Natural killer cell (primary cell): ENCODE measurements at regions not wholly inside any gene's neighbourhood (a gene's known extent, or its start where the extent isn't known, plus 50 kb on each side); places are given as distances from the start of the nearest gene placed in this dataset.

ENCODE experiments used
- ATAC-seq, 3 donors: fragments of 150-1000 bp in 2 of 3; fragments of 200-7000 bp in 1 of 3; cut with Tn5 transposase; 1 replicate in 1 of 3; 2 replicates in 2 of 3; pipeline ENCODE4 v1.10.0; 2021; ENCODE audit warnings: mild to moderate bottlenecking in 2 of 3, moderate library complexity in 2 of 3
- DNase-seq, 2 donors: peaks; one replicate each; pipeline versions ENCODE4 v3.0.0 to v3.0.0-alpha.2; 2013 to 2021; ENCODE audit warnings: mixed read lengths in 1 of 2
- H3K27ac ChIP-seq: one replicate; pipeline ENCODE4 v1.5.1; 2013; ENCODE audit warnings: mild to moderate bottlenecking, low read length
- H3K27me3 ChIP-seq: one replicate; pipeline ENCODE4 v1.6.1; 2013; ENCODE audit warnings: low read length; ENCODE audit not compliant: control insufficient read depth, insufficient read depth
- H3K36me3 ChIP-seq: one replicate; pipeline ENCODE4 v1.6.1; 2013; ENCODE audit warnings: low read length; ENCODE audit not compliant: control insufficient read depth, insufficient read depth
- H3K4me1 ChIP-seq: one replicate; pipeline ENCODE4 v1.6.1; 2013; ENCODE audit warnings: low read length; ENCODE audit not compliant: control insufficient read depth, insufficient read depth
- H3K4me3 ChIP-seq: one replicate; pipeline ENCODE4 v1.5.1; 2013; ENCODE audit warnings: low read length
- H3K9me3 ChIP-seq: one replicate; pipeline ENCODE4 v1.6.1; 2013; ENCODE audit warnings: low read length; ENCODE audit not compliant: control insufficient read depth, insufficient read depth
- H3K27ac Mint-ChIP-seq, 2 donors: one replicate each; pipeline ENCODE4 v1.8.0; 2022; ENCODE audit warnings: mild to moderate bottlenecking in 2 of 2, mixed read lengths in 2 of 2, moderate library complexity in 1 of 2
- H3K27me3 Mint-ChIP-seq, 2 donors: one replicate each; pipeline ENCODE4 v1.8.0; 2022; ENCODE audit warnings: low read depth in 2 of 2, mixed read lengths in 2 of 2
- H3K36me3 Mint-ChIP-seq: one replicate; pipeline ENCODE4 v1.8.0; 2022; ENCODE audit warnings: mixed read lengths
- H3K4me1 Mint-ChIP-seq, 2 donors: one replicate each; pipeline ENCODE4 v1.8.0; 2022; ENCODE audit warnings: mixed read lengths in 2 of 2
- H3K4me3 Mint-ChIP-seq: one replicate; pipeline ENCODE4 v1.8.0; 2022; ENCODE audit warnings: mild to moderate bottlenecking, moderate library complexity, mixed read lengths
- H3K9me3 Mint-ChIP-seq, 2 donors: one replicate each; pipeline ENCODE4 v1.8.0; 2022; ENCODE audit warnings: mixed read lengths in 2 of 2
- CTCF ChIP-seq: fragments of 200-600 bp; IDR thresholded peaks from one replicate; pipeline ENCODE4 v1.8.0; 2022; ENCODE audit warnings: antibody characterized with exemption
- WGBS: methylation state at CpG from one replicate; pipeline ENCODE4 v1.1.7; 2013; ENCODE audit warnings: missing lambda C conversion rate; ENCODE audit not compliant: insufficient coverage; 5-methylcytosine and 5-hydroxymethylcytosine counted together
- intact Hi-C: fragments of 100-400 bp; cut with micrococcal nuclease; formaldehyde crosslinking; loops from one replicate; pipeline ENCODE4 v1.14.2; 2022

GRCh38 chr12:107593713-107594381 lies 91.8 kb upstream of the PWP1 start:
- Mint-ChIP-seq H3K4me3 (no peak overlapping the region), H3K27me3 (no peaks in the 10 kb centered on the region), H3K4me1 (peaks cover 7 to 15% of the 10 kb centered on the region in 2 donors), H3K27ac (no peak overlapping the region), H3K36me3 (no peaks in the 10 kb centered on the region), H3K9me3 (no peaks in the 10 kb centered on the region)
- Histone ChIP-seq H3K27me3 (no peaks in the 10 kb centered on the region), H3K27ac (no peak overlapping the region), H3K9me3 (peaks cover 5% of the 10 kb centered on the region), H3K4me3 (no peak overlapping the region), H3K36me3 (no peaks in the 10 kb centered on the region), H3K4me1 (no peaks in the 10 kb centered on the region)
- WGBS, result 82% methylated on average over 5 of the region's 7 CpGs
- ATAC-seq (no peak), DNase-seq (no peak)
- no peak for TF ChIP-seq CTCF
- intact Hi-C loops, result no loop called here

- H3K36me3 ChIP-seq, result no peaks in the 10 kb centered on the region
- DNase-seq, result no peak
- Mint-ChIP-seq H3K4me3 (no peak overlapping the region), H3K9me3 (no peaks in the 10 kb centered on the region), H3K27ac (no peak overlapping the region), H3K27me3 (no peaks in the 10 kb centered on the region), H3K4me1 (peaks cover 7 to 16% of the 10 kb centered on the region in 2 donors), H3K36me3 (no peaks in the 10 kb centered on the region)
- intact Hi-C loops, result no loop called here
- H3K9me3 ChIP-seq, result peaks cover 5% of the 10 kb centered on the region
- ATAC-seq, result no peak
- H3K4me1 ChIP-seq, result no peaks in the 10 kb centered on the region
- no peak overlapping the region for H3K4me3 ChIP-seq
- H3K27me3 ChIP-seq, result no peaks in the 10 kb centered on the region
- no peak for TF ChIP-seq CTCF
- no peak overlapping the region for H3K27ac ChIP-seq
- 96% methylated on average over 3 of the region's 3 CpGs for WGBS
These were observed 90.6 kb upstream of the PWP1 start for GRCh38 chr12:107594995-107595394.

GRCh38 chr12:107597695-107598410 lies 87.7 kb upstream of the PWP1 start:
- Mint-ChIP-seq H3K4me3 (no peak overlapping the region), H3K27me3 (no peaks in the 10 kb centered on the region), H3K36me3 (no peaks in the 10 kb centered on the region), H3K4me1 (peaks cover 7 to 20% of the 10 kb centered on the region in 2 donors), H3K9me3 (no peaks in the 10 kb centered on the region), H3K27ac (peak overlapping the region in 1 of 2 donors; percentile 4)
- intact Hi-C loops, result no loop called here
- Histone ChIP-seq H3K4me1 (no peaks in the 10 kb centered on the region), H3K4me3 (no peak overlapping the region), H3K27me3 (no peaks in the 10 kb centered on the region), H3K27ac (no peak overlapping the region), H3K9me3 (peaks cover 5% of the 10 kb centered on the region), H3K36me3 (no peaks in the 10 kb centered on the region)
- 84% methylated on average over 2 of the region's 2 CpGs for WGBS
- peak in 2 of 3 donors; percentile 26 to 52 for ATAC-seq
- no peak for TF ChIP-seq CTCF
- DNase-seq, result no peak
